ENCODE measurements at regions not wholly inside any gene's neighbourhood (a gene's known extent, or its start where the extent isn't known, plus 50 kb on each side); places are given as distances from the start of the nearest gene placed in this dataset.

- no peak overlapping the region for H3K27ac ChIP-seq
- H3K9me3 ChIP-seq: 0 out of 2 replicates have a peak, but pooled peaks cover 4% of the 10 kb centered on the region
- no peaks in the 10 kb centered on the region for H4K20me1 ChIP-seq
- no peak for TF ChIP-seq Cebpa-rat (IDR thresholded peaks at IDR 0.05)
- peaks cover 34% of the 10 kb centered on the region for H3K4me1 ChIP-seq
- H3K9ac ChIP-seq: no peak overlapping the region
- H3K4me2 ChIP-seq: no peak overlapping the region
- H3K36me3 ChIP-seq: no peaks in the 10 kb centered on the region
- no peak overlapping the region for H3K4me3 ChIP-seq
- H3K27me3 ChIP-seq: no peaks in the 10 kb centered on the region
Observed at GRCh38 chr9:105057551-105057950, 129.6 kb upstream of the ABCA1 start.

- no peak overlapping the region for H3K9ac ChIP-seq
- H3K4me1 ChIP-seq: peaks cover 44% of the 10 kb centered on the region
- no peaks in the 10 kb centered on the region for H3K36me3 ChIP-seq
- no peak overlapping the region for H3K4me2 ChIP-seq
- no peak overlapping the region for H3K4me3 ChIP-seq
- TF ChIP-seq Cebpa-rat (IDR thresholded peaks at IDR 0.05): no peak
- no peaks in the 10 kb centered on the region for H3K27me3 ChIP-seq
- H4K20me1 ChIP-seq: no peaks in the 10 kb centered on the region
- no peak overlapping the region for H3K27ac ChIP-seq
- no peaks in the 10 kb centered on the region for H3K9me3 ChIP-seq
Observed at GRCh38 chr9:105059252-105059651, 131.3 kb upstream of the ABCA1 start.

DNA sequence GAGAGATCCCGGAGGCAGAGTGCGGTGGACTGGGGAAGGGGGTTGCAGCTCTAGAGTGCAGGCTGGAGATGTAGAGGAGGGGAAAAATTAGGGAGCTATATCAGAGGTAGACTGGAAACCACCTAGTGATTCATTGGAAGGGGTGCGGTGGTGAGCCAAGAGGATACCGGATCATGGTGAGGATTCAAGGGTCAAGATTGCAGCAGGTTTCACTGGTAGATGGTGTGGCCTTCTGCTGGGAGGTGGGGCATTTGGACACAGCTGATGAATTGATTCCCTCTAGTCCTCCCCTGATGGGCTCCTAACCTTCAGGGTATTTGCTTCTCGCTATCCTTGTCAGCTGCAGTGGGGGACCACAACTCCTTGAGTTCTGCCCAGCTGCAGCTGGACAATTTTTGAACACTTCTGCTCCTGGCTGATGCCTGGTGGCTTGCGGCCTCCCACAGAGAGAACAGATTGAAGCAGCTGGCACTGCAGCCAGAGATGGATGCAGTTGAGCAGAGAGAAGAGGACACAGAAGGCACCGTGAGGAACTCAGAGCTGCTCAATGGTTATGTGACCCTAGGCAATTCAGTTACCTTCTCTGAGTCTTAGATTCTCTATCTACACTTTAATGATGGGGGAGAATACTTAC lies 134.4 kb upstream of the ABCA1 start:
- H3K27me3 ChIP-seq: no peaks in the 10 kb centered on the region
- H3K9ac ChIP-seq: no peak overlapping the region
- H3K4me1 ChIP-seq: peaks cover 75% of the 10 kb centered on the region
- TF ChIP-seq Cebpa-rat (IDR thresholded peaks at IDR 0.05): no peak
- H3K27ac ChIP-seq: peak overlapping the region; percentile 58; the same call in 1 of the 2 replicates
- no peaks in the 10 kb centered on the region for H3K9me3 ChIP-seq
- no peaks in the 10 kb centered on the region for H4K20me1 ChIP-seq
- H3K4me2 ChIP-seq: peak overlapping the region; percentile 91
- H3K4me3 ChIP-seq: no peak overlapping the region
- no peaks in the 10 kb centered on the region for H3K36me3 ChIP-seq

- Histone ChIP-seq H3K9me3 (no peaks in the 10 kb centered on the region), H3K4me2 (peak overlapping the region; percentile 91), H3K9ac (peak overlapping the region; percentile 43; the same call in 1 of the 2 replicates), H3K4me3 (no peak overlapping the region), H3K27ac (peak overlapping the region; percentile 80), H3K36me3 (no peaks in the 10 kb centered on the region), H3K27me3 (no peaks in the 10 kb centered on the region), H4K20me1 (no peaks in the 10 kb centered on the region), H3K4me1 (peaks cover 88% of the 10 kb centered on the region)
- no peak for TF ChIP-seq Cebpa-rat (IDR thresholded peaks at IDR 0.05)
Observed at GRCh38 chr9:105064248-105065097, 136.5 kb upstream of the ABCA1 start.

GRCh38 chr9:105065098-105066088 lies 137.4 kb upstream of the ABCA1 start:
- H3K27ac ChIP-seq: peak overlapping the region; percentile 80
- H3K4me2 ChIP-seq: peak overlapping the region; percentile 91
- H3K4me3 ChIP-seq: no peak overlapping the region

DNA sequence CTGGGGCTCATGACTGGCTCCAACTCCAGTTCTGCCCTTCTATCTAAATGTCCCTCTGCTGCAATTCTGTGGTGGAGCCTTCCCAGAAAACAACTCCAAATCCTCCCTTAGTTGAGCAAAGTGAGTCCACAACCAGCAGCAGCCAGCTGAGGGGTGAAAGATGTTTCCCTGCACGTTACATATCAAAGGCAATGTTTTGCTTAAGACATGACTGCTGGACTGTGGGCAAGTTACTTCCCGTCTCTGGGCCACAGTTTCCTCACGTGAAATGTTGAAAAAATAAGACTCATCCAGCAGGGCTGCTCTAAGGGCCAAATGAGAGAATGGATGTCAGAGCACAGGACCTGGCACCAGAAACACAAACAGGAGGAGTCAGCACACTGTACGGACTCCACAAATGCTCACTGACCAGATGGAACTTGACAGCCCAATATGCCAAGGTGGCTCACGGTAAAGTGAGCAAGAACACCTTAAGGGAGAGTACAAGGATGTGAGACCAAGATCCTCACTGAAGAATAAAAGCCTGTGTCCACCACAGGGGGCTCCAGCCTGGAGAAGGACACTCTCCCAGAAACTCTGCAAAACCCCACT lies 138.4 kb upstream of the ABCA1 start:
- H3K27me3 ChIP-seq: no peaks in the 10 kb centered on the region
- peaks cover 73% of the 10 kb centered on the region for H3K4me1 ChIP-seq
- H3K36me3 ChIP-seq: no peaks in the 10 kb centered on the region
- H3K4me3 ChIP-seq: no peak overlapping the region
- TF ChIP-seq Cebpa-rat (IDR thresholded peaks at IDR 0.05): no peak; the same call in 1 of the 2 replicates
- no peaks in the 10 kb centered on the region for H4K20me1 ChIP-seq
- H3K9me3 ChIP-seq: no peaks in the 10 kb centered on the region
- peak overlapping the region; percentile 91 for H3K4me2 ChIP-seq
- H3K9ac ChIP-seq: peak overlapping the region; percentile 45; the same call in 1 of the 2 replicates
- H3K27ac ChIP-seq: peak overlapping the region; percentile 80

More at GRCh38 chr9:105065098-105066088, 137.4 kb upstream of the ABCA1 start:
- Histone ChIP-seq H3K9ac (peak overlapping the region; percentile 45; the same call in 1 of the 2 replicates), H3K9me3 (no peaks in the 10 kb centered on the region), H3K4me1 (peaks cover 83% of the 10 kb centered on the region), H3K27me3 (no peaks in the 10 kb centered on the region), H3K36me3 (no peaks in the 10 kb centered on the region), H4K20me1 (no peaks in the 10 kb centered on the region)
- TF ChIP-seq Cebpa-rat (IDR thresholded peaks at IDR 0.05): no peak

- peaks cover 56% of the 10 kb centered on the region for H3K4me1 ChIP-seq
- peak overlapping the region; percentile 17 for H3K4me2 ChIP-seq
- H3K36me3 ChIP-seq: no peaks in the 10 kb centered on the region
- no peak overlapping the region for H3K9ac ChIP-seq
- no peak overlapping the region for H3K4me3 ChIP-seq
- peak overlapping the region; percentile 24; the same call in 1 of the 2 replicates for H3K27ac ChIP-seq
- H3K27me3 ChIP-seq: no peaks in the 10 kb centered on the region
- TF ChIP-seq Cebpa-rat (IDR thresholded peaks at IDR 0.05): no peak
- H3K9me3 ChIP-seq: no peaks in the 10 kb centered on the region
- no peaks in the 10 kb centered on the region for H4K20me1 ChIP-seq
Observed at GRCh38 chr9:105067895-105068580, 140.1 kb upstream of the ABCA1 start.

DNA sequence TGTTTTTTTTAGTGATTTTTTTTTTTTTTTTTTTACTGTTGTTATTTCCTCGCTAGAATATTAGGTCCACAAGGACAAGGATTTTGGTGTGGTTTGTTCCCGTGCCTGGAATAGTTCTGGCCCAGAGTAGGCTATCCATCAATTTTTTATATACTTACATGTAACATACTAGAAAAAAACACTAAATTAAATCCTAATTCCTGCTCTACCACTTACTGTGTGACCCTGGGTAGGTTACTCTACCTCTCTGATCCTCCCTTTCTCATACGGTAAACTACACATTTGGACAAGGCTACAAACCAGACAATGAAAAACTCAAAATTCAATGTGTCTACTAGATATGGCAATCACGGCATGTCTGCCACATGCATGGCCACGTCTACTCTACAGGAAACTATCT lies 141.3 kb upstream of the ABCA1 start:
- no peaks in the 10 kb centered on the region for H3K36me3 ChIP-seq
- no peaks in the 10 kb centered on the region for H3K27me3 ChIP-seq
- H3K27ac ChIP-seq: no peak overlapping the region
- peaks cover 44% of the 10 kb centered on the region for H3K4me1 ChIP-seq
- H3K4me3 ChIP-seq: no peak overlapping the region
- H4K20me1 ChIP-seq: no peaks in the 10 kb centered on the region
- TF ChIP-seq Cebpa-rat (IDR thresholded peaks at IDR 0.05): no peak
- no peak overlapping the region for H3K9ac ChIP-seq
- no peak overlapping the region for H3K4me2 ChIP-seq
- H3K9me3 ChIP-seq: no peaks in the 10 kb centered on the region
